G401 (cell line): ENCODE measurements at regions not wholly inside any gene's neighbourhood (a gene's known extent, or its start where the extent isn't known, plus 50 kb on each side); places are given as distances from the start of the nearest gene placed in this dataset.

Experiments used
- DNase-seq: peaks from one replicate; pipeline ENCODE4 v3.0.0-alpha.2; 2015; ENCODE audit warnings: low spot score
- in situ Hi-C: cut with HindIII; loops from 2 replicates; pipeline ENCODE4 v1.10.0; 2016; ENCODE audit warnings: low sequenced_read_pairs, mixed read lengths

GRCh38 chr9:118891213-118891612, 478.0 kb downstream of the BRINP1 start:
- DNase-seq: no peak
- in situ Hi-C loops: no loop called here

GRCh38 chr9:118896324-118897000, 472.8 kb downstream of the BRINP1 start:
- DNase-seq: peak; percentile 35
- in situ Hi-C loops: no loop called here

- in situ Hi-C loops: no loop called here
- DNase-seq: no peak
Measured at GRCh38 chr9:118918180-118918579, 451.1 kb downstream of the BRINP1 start.

GRCh38 chr9:118928722-118929121, 440.5 kb downstream of the BRINP1 start:
- in situ Hi-C loops: no loop called here
- no peak for DNase-seq

GRCh38 chr9:118929287-118929686, 439.9 kb downstream of the BRINP1 start:
- in situ Hi-C loops: no loop called here
- no peak for DNase-seq

GRCh38 chr9:118931941-118932340, 437.3 kb downstream of the BRINP1 start:
- DNase-seq: no peak
- in situ Hi-C loops: no loop called here

GRCh38 chr9:118938581-118938980, 430.7 kb downstream of the BRINP1 start:
- DNase-seq: no peak
- in situ Hi-C loops: no loop called here

- in situ Hi-C loops: no loop called here
- DNase-seq: no peak
Measured at GRCh38 chr9:118940473-118940872, 428.8 kb downstream of the BRINP1 start.

- in situ Hi-C loops: no loop called here
- no peak for DNase-seq
Measured at GRCh38 chr9:118946669-118947068, 422.6 kb downstream of the BRINP1 start.

GRCh38 chr9:118954857-118955256, 414.4 kb downstream of the BRINP1 start:
- in situ Hi-C loops: no loop called here
- DNase-seq: peak; percentile 29

- no peak for DNase-seq
- in situ Hi-C loops: no loop called here
Measured at GRCh38 chr9:118957585-118957984, 411.6 kb downstream of the BRINP1 start.

GRCh38 chr9:118959366-118959765, 409.9 kb downstream of the BRINP1 start:
- no peak for DNase-seq
- in situ Hi-C loops: no loop called here

GRCh38 chr9:118961857-118962256, 407.4 kb downstream of the BRINP1 start:
- in situ Hi-C loops: no loop called here
- peak; percentile 9 for DNase-seq

GRCh38 chr9:118962426-118962825, 406.8 kb downstream of the BRINP1 start:
- in situ Hi-C loops: no loop called here
- peak; percentile 73 for DNase-seq

- in situ Hi-C loops: no loop called here
- DNase-seq: no peak
Measured at GRCh38 chr9:118963674-118964073, 405.6 kb downstream of the BRINP1 start.

GRCh38 chr9:118967901-118968300, 401.3 kb downstream of the BRINP1 start:
- no peak for DNase-seq
- in situ Hi-C loops: no loop called here

- DNase-seq: no peak
- in situ Hi-C loops: no loop called here
Measured at GRCh38 chr9:118975736-118976135, 393.5 kb downstream of the BRINP1 start.

GRCh38 chr9:118976160-118976559, 393.1 kb downstream of the BRINP1 start:
- no peak for DNase-seq
- in situ Hi-C loops: no loop called here

GRCh38 chr9:118984607-118985006, 384.6 kb downstream of the BRINP1 start:
- DNase-seq: no peak
- in situ Hi-C loops: no loop called here

- in situ Hi-C loops: no loop called here
- no peak for DNase-seq
Measured at GRCh38 chr9:118985851-118986250, 383.4 kb downstream of the BRINP1 start.

GRCh38 chr9:118987167-118987566, 382.1 kb downstream of the BRINP1 start:
- in situ Hi-C loops: no loop called here
- no peak for DNase-seq

- in situ Hi-C loops: no loop called here
- no peak for DNase-seq
Measured at GRCh38 chr9:118990949-118991348, 378.3 kb downstream of the BRINP1 start.
